Parathyroid adenoma (tissue), 2 donors: ENCODE measurements at regions not wholly inside any gene's neighbourhood (a gene's known extent, or its start where the extent isn't known, plus 50 kb on each side); places are given as distances from the start of the nearest gene placed in this dataset.

Experiments used
- H2AFZ ChIP-seq: fragments of 300-600 bp; sonication (generic); one replicate; pipeline ENCODE4 v1.7.0; 2017; ENCODE audit warnings: antibody characterized with exemption, mild to moderate bottlenecking
- H3K27ac ChIP-seq: fragments of 300-600 bp; sonication (generic); one replicate; pipeline ENCODE4 v1.7.0; 2017
- H3K27me3 ChIP-seq: fragments of 300-600 bp; sonication (generic); one replicate; pipeline ENCODE4 v1.7.0; 2017; ENCODE audit warnings: low read length; ENCODE audit not compliant: control insufficient read depth, insufficient read depth
- H3K36me3 ChIP-seq: fragments of 300-600 bp; sonication (generic); one replicate; pipeline ENCODE4 v1.7.0; 2017; ENCODE audit warnings: low read length; ENCODE audit not compliant: control insufficient read depth, insufficient read depth
- H3K4me1 ChIP-seq: fragments of 300-600 bp; sonication (generic); one replicate; pipeline ENCODE4 v1.7.0; 2017; ENCODE audit warnings: control low read depth
- H3K4me2 ChIP-seq: fragments of 300-600 bp; sonication (generic); one replicate; pipeline ENCODE4 v1.7.0; 2017; ENCODE audit warnings: low read length
- H3K4me3 ChIP-seq: fragments of 300-600 bp; sonication (generic); one replicate; pipeline ENCODE4 v1.7.0; 2017; ENCODE audit warnings: low read depth, low read length
- H3K79me2 ChIP-seq: fragments of 300-600 bp; sonication (generic); one replicate; pipeline ENCODE4 v1.7.0; 2017; ENCODE audit warnings: control low read depth
- H3K9ac ChIP-seq: fragments of 300-600 bp; sonication (generic); one replicate; pipeline ENCODE4 v1.7.0; 2017; ENCODE audit warnings: mild to moderate bottlenecking
- H3K9me3 ChIP-seq: fragments of 300-600 bp; sonication (generic); one replicate; pipeline ENCODE4 v1.7.0; 2017; ENCODE audit warnings: low read length; ENCODE audit not compliant: control insufficient read depth
- CTCF ChIP-seq: fragments of 300-600 bp; sonication (generic); IDR thresholded peaks from one replicate; pipeline ENCODE4 v1.7.0; 2017; ENCODE audit warnings: antibody characterized with exemption, mild to moderate bottlenecking
- donor health status: primary hyperparathyroidism.

GRCh38 chr11:121757480-121758125, 304.8 kb upstream of the SORL1-AS1 start:
- Histone ChIP-seq H3K4me3 (no peak overlapping the region), H3K4me2 (no peak overlapping the region), H3K27ac (no peak overlapping the region), H3K27me3 (no peaks in the 10 kb centered on the region), H3K4me1 (no peaks in the 10 kb centered on the region), H3K79me2 (no peaks in the 10 kb centered on the region), H3K9me3 (no peaks in the 10 kb centered on the region), H3K36me3 (no peaks in the 10 kb centered on the region), H3K9ac (no peak overlapping the region), H2AFZ (no peak overlapping the region)
- no peak for TF ChIP-seq CTCF

- H3K4me2 ChIP-seq: no peak overlapping the region
- TF ChIP-seq CTCF: no peak
- H3K4me1 ChIP-seq: no peaks in the 10 kb centered on the region
- H3K27ac ChIP-seq: no peak overlapping the region
- H3K27me3 ChIP-seq: no peaks in the 10 kb centered on the region
- no peaks in the 10 kb centered on the region for H3K36me3 ChIP-seq
- H2AFZ ChIP-seq: no peak overlapping the region
- H3K79me2 ChIP-seq: no peaks in the 10 kb centered on the region
- no peak overlapping the region for H3K4me3 ChIP-seq
- H3K9ac ChIP-seq: no peak overlapping the region
- H3K9me3 ChIP-seq: no peaks in the 10 kb centered on the region
Observed at GRCh38 chr11:121755906-121756305, 303.1 kb upstream of the SORL1-AS1 start.

GRCh38 chr11:121755191-121755590, 302.4 kb upstream of the SORL1-AS1 start:
- no peak overlapping the region for H3K4me2 ChIP-seq
- H3K36me3 ChIP-seq: no peaks in the 10 kb centered on the region
- no peaks in the 10 kb centered on the region for H3K27me3 ChIP-seq
- no peaks in the 10 kb centered on the region for H3K9me3 ChIP-seq
- H3K4me3 ChIP-seq: no peak overlapping the region
- H2AFZ ChIP-seq: no peak overlapping the region
- no peak overlapping the region for H3K27ac ChIP-seq
- H3K4me1 ChIP-seq: no peaks in the 10 kb centered on the region
- TF ChIP-seq CTCF: no peak
- no peaks in the 10 kb centered on the region for H3K79me2 ChIP-seq
- H3K9ac ChIP-seq: no peak overlapping the region

- Histone ChIP-seq H2AFZ (no peak overlapping the region), H3K4me3 (no peak overlapping the region), H3K9ac (no peak overlapping the region), H3K9me3 (no peaks in the 10 kb centered on the region), H3K27ac (no peak overlapping the region), H3K4me1 (no peaks in the 10 kb centered on the region), H3K36me3 (no peaks in the 10 kb centered on the region), H3K27me3 (no peaks in the 10 kb centered on the region), H3K4me2 (no peak overlapping the region), H3K79me2 (no peaks in the 10 kb centered on the region)
- TF ChIP-seq CTCF: no peak
Observed at GRCh38 chr11:121754598-121754997, 301.8 kb upstream of the SORL1-AS1 start.

GRCh38 chr11:121749691-121750090, 296.9 kb upstream of the SORL1-AS1 start:
- Histone ChIP-seq H3K4me1 (no peaks in the 10 kb centered on the region), H3K4me3 (no peak overlapping the region), H3K9ac (no peak overlapping the region), H3K4me2 (no peak overlapping the region), H3K36me3 (no peaks in the 10 kb centered on the region), H3K9me3 (no peaks in the 10 kb centered on the region), H3K27ac (no peak overlapping the region), H2AFZ (no peak overlapping the region), H3K27me3 (no peaks in the 10 kb centered on the region), H3K79me2 (no peaks in the 10 kb centered on the region)
- no peak for TF ChIP-seq CTCF
